Stimulated activated naive CD8-positive, alpha-beta T cell treated with anti-CD3 and anti-CD28 coated beads, Interleukin-15, amount 100 ng/mL, for 72 hours (primary cell): ENCODE measurements at regions not wholly inside any gene's neighbourhood (a gene's known extent, or its start where the extent isn't known, plus 50 kb on each side); places are given as distances from the start of the nearest gene placed in this dataset.

ENCODE experiments used
- ATAC-seq: fragments of 150-1000 bp; cut with Tn5 transposase; 2 replicates; pipeline ENCODE4 v1.10.0; 2021; ENCODE audit warnings: mild to moderate bottlenecking, moderate library complexity
- DNase-seq, 2 donors: peaks; one replicate each; pipeline ENCODE4 v3.0.0; 2021 to 2022
- H3K27ac Mint-ChIP-seq, 2 donors: one replicate each; pipeline ENCODE4 v1.8.0; 2022; ENCODE audit warnings: mild to moderate bottlenecking in 2 of 2, mixed read lengths in 2 of 2, moderate library complexity in 2 of 2
- H3K27me3 Mint-ChIP-seq: one replicate; pipeline ENCODE4 v1.8.0; 2022; ENCODE audit warnings: mixed read lengths
- H3K4me1 Mint-ChIP-seq: one replicate; pipeline ENCODE4 v1.8.0; 2022; ENCODE audit warnings: mild to moderate bottlenecking, mixed read lengths
- H3K4me3 Mint-ChIP-seq, 2 donors: one replicate each; pipeline ENCODE4 v1.8.0; 2022; ENCODE audit warnings: mild to moderate bottlenecking in 2 of 2, mixed read lengths in 2 of 2, moderate library complexity in 1 of 2
- H3K9me3 Mint-ChIP-seq, 2 donors: one replicate each; pipeline ENCODE4 v1.8.0; 2022; ENCODE audit warnings: mixed read lengths in 2 of 2

- no peaks in the 10 kb centered on the region for H3K9me3 Mint-ChIP-seq
- no peak for DNase-seq
- peak; percentile 15 for ATAC-seq
- H3K4me3 Mint-ChIP-seq, result peak overlapping the region; percentile 61 to 80
- H3K27me3 Mint-ChIP-seq, result no peaks in the 10 kb centered on the region
- H3K27ac Mint-ChIP-seq, result peak overlapping the region; percentile 1 to 81
- peaks cover 39% of the 10 kb centered on the region for H3K4me1 Mint-ChIP-seq
Observed at GRCh38 chr12:3989218-3989550, 116.0 kb upstream of the PARP11 start.

GRCh38 chr12:3988519-3989217 lies 115.5 kb upstream of the PARP11 start:
- ATAC-seq (peak; percentile 82), DNase-seq (peak; percentile 45 to 46)
- Mint-ChIP-seq H3K27ac (peak overlapping the region; percentile 73 to 81), H3K4me3 (peak overlapping the region; percentile 61 to 80), H3K4me1 (peaks cover 39% of the 10 kb centered on the region), H3K9me3 (no peaks in the 10 kb centered on the region), H3K27me3 (no peaks in the 10 kb centered on the region)

- Mint-ChIP-seq H3K4me1 (peaks cover 39% of the 10 kb centered on the region), H3K4me3 (no peak overlapping the region), H3K27me3 (no peaks in the 10 kb centered on the region), H3K9me3 (peaks cover 0 to under 1% of the 10 kb centered on the region in 2 donors), H3K27ac (no peak overlapping the region)
- ATAC-seq (no peak), DNase-seq (no peak)
Observed at GRCh38 chr12:3987571-3987970, 114.4 kb upstream of the PARP11 start.

- H3K4me3 Mint-ChIP-seq, result no peak overlapping the region
- peaks cover 60% of the 10 kb centered on the region for H3K4me1 Mint-ChIP-seq
- DNase-seq (no peak), ATAC-seq (peak; percentile 52)
- peaks cover 8 to 15% of the 10 kb centered on the region in 2 donors for H3K9me3 Mint-ChIP-seq
- H3K27ac Mint-ChIP-seq, result peak overlapping the region; percentile 8 to 14
- no peaks in the 10 kb centered on the region for H3K27me3 Mint-ChIP-seq
Observed at GRCh38 chr12:3980504-3981272, 107.5 kb upstream of the PARP11 start.

- Mint-ChIP-seq H3K27me3 (no peaks in the 10 kb centered on the region), H3K9me3 (peaks cover 8 to 16% of the 10 kb centered on the region in 2 donors), H3K4me1 (peaks cover 91% of the 10 kb centered on the region), H3K27ac (peak overlapping the region in 1 of 2 donors; percentile 52), H3K4me3 (no peak overlapping the region)
- DNase-seq, result no peak
- ATAC-seq, result no peak
Observed at GRCh38 chr12:3977621-3978020, 104.4 kb upstream of the PARP11 start.

- Mint-ChIP-seq H3K4me1 (peaks cover 92% of the 10 kb centered on the region), H3K4me3 (peak overlapping the region; percentile 9 to 40), H3K27ac (peak overlapping the region; percentile 81 to 86), H3K27me3 (no peaks in the 10 kb centered on the region), H3K9me3 (peaks cover 8 to 13% of the 10 kb centered on the region in 2 donors)
- DNase-seq (peak; percentile 43 to 63), ATAC-seq (peak; percentile 85)
Observed at GRCh38 chr12:3976351-3976938, 103.2 kb upstream of the PARP11 start.

GRCh38 chr12:3975652-3976051 lies 102.5 kb upstream of the PARP11 start:
- ATAC-seq, result no peak
- Mint-ChIP-seq H3K9me3 (peaks cover 8 to 9% of the 10 kb centered on the region in 2 donors), H3K27ac (peak overlapping the region; percentile 10 to 81), H3K4me3 (peak overlapping the region in 1 of 2 donors; percentile 21), H3K4me1 (peaks cover 89% of the 10 kb centered on the region), H3K27me3 (no peaks in the 10 kb centered on the region)
- no peak for DNase-seq

- ATAC-seq (no peak), DNase-seq (no peak)
- Mint-ChIP-seq H3K27me3 (no peaks in the 10 kb centered on the region), H3K27ac (peak overlapping the region in 1 of 2 donors; percentile 83), H3K4me3 (peak overlapping the region in 1 of 2 donors; percentile 75), H3K9me3 (peaks cover 8% of the 10 kb centered on the region in 2 donors), H3K4me1 (peaks cover 81% of the 10 kb centered on the region)
Observed at GRCh38 chr12:3974883-3975282, 101.7 kb upstream of the PARP11 start.

GRCh38 chr12:3973973-3974644 lies 100.9 kb upstream of the PARP11 start:
- H3K4me1 Mint-ChIP-seq, result peaks cover 78% of the 10 kb centered on the region
- no peaks in the 10 kb centered on the region for H3K27me3 Mint-ChIP-seq
- H3K4me3 Mint-ChIP-seq, result peak overlapping the region; percentile 75 to 84
- ATAC-seq (peak; percentile 6), DNase-seq (no peak)
- peaks cover 8% of the 10 kb centered on the region in 2 donors for H3K9me3 Mint-ChIP-seq
- H3K27ac Mint-ChIP-seq, result peak overlapping the region; percentile 83 to 92

- Mint-ChIP-seq H3K27ac (peak overlapping the region; percentile 92 to 95), H3K27me3 (no peaks in the 10 kb centered on the region), H3K4me3 (peak overlapping the region; percentile 75 to 84), H3K9me3 (peaks cover 8% of the 10 kb centered on the region in 2 donors), H3K4me1 (peaks cover 71% of the 10 kb centered on the region)
- ATAC-seq (no peak), DNase-seq (no peak)
Observed at GRCh38 chr12:3973269-3973884, 100.2 kb upstream of the PARP11 start.

- no peaks in the 10 kb centered on the region for H3K27me3 Mint-ChIP-seq
- H3K4me1 Mint-ChIP-seq, result peaks cover 65% of the 10 kb centered on the region
- ATAC-seq, result peak; percentile 47
- peak overlapping the region; percentile 95 to 97 for H3K27ac Mint-ChIP-seq
- peaks cover 5 to 8% of the 10 kb centered on the region in 2 donors for H3K9me3 Mint-ChIP-seq
- H3K4me3 Mint-ChIP-seq, result peak overlapping the region; percentile 53 to 84
- peak in 1 of 2 donors; percentile 51 for DNase-seq
Observed at GRCh38 chr12:3972576-3972975, 99.4 kb upstream of the PARP11 start.

GRCh38 chr12:3968523-3968922 lies 95.3 kb upstream of the PARP11 start:
- H3K27me3 Mint-ChIP-seq, result no peaks in the 10 kb centered on the region
- peaks cover 0 to 8% of the 10 kb centered on the region in 2 donors for H3K9me3 Mint-ChIP-seq
- peaks cover 25% of the 10 kb centered on the region for H3K4me1 Mint-ChIP-seq
- no peak overlapping the region for H3K27ac Mint-ChIP-seq
- H3K4me3 Mint-ChIP-seq, result no peak overlapping the region
- DNase-seq (no peak), ATAC-seq (no peak)

GRCh38 chr12:3967556-3968160 lies 94.5 kb upstream of the PARP11 start:
- Mint-ChIP-seq H3K9me3 (peaks cover 0 to 7% of the 10 kb centered on the region in 2 donors), H3K4me1 (peaks cover 24% of the 10 kb centered on the region)
- no peak for ATAC-seq

GRCh38 chr12:3966376-3966775 lies 93.2 kb upstream of the PARP11 start:
- no peak overlapping the region for H3K27ac Mint-ChIP-seq
- H3K4me1 Mint-ChIP-seq, result peaks cover 22% of the 10 kb centered on the region
- H3K4me3 Mint-ChIP-seq, result no peak overlapping the region
- H3K9me3 Mint-ChIP-seq, result no peaks in the 10 kb centered on the region
- DNase-seq, result no peak
- no peaks in the 10 kb centered on the region for H3K27me3 Mint-ChIP-seq
- ATAC-seq, result no peak

More at GRCh38 chr12:3967556-3968160, 94.5 kb upstream of the PARP11 start:
- DNase-seq, result no peak
- Mint-ChIP-seq H3K27ac (no peak overlapping the region), H3K4me3 (no peak overlapping the region), H3K27me3 (no peaks in the 10 kb centered on the region)

GRCh38 chr12:3965046-3965445 lies 91.8 kb upstream of the PARP11 start:
- DNase-seq, result no peak
- Mint-ChIP-seq H3K9me3 (no peaks in the 10 kb centered on the region), H3K4me3 (no peak overlapping the region), H3K4me1 (peaks cover 18% of the 10 kb centered on the region), H3K27ac (no peak overlapping the region), H3K27me3 (no peaks in the 10 kb centered on the region)
- ATAC-seq, result no peak
